Stimulated activated CD4-positive, alpha-beta T cell treated with anti-CD3 and anti-CD28 coated beads, Interleukin-15, amount 100 ng/mL, for 24 hours (primary cell): ENCODE measurements at regions not wholly inside any gene's neighbourhood (a gene's known extent, or its start where the extent isn't known, plus 50 kb on each side); places are given as distances from the start of the nearest gene placed in this dataset.
"Not testable (repeated sequence)": the region's sequence is repeated elsewhere in the genome, so short reads cannot be mapped to it uniquely, and the experiment has no call there.

Experiments used
- DNase-seq: peaks from one replicate; pipeline ENCODE4 v3.0.0-alpha.2; 2020

DNA sequence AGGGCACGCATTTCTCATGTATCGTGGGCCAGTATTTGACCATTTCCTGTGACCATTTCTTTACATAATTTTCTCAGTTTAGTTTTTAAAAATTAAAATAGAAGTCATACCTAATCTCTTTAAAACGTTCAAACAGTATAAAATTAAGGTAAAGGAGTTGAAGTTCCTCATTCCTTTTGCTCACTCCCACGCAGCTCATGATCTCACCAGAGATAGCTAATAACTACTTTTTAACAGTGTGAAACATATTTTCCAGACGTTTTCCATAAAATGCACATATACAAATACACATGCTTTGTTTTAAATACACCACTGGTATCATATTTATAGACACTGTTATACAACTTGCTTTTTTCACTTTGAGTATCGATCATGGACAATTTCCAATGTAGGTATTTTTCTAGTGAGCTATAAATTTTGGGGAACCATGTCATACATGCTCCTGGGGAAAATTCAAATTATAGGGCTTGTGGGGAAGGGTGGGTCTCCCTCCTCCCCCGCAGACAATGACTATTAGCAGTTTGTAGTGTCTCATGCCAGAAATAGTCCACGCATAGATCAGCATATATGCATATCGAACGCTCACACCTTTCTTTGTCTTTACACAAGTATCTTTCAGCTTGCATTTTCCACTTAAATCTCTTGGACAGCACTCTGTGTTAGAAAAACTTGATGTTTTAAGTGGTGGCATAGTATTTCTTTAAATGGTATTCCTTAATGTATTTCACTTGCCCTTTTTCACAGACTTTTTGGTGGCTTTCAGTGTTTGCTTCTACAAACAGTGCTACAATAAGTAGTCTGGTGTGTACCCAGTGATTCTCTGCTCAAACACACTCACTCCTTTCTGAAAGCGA, 145.5 kb upstream of the ZNF217 start:
- DNase-seq, result no peak

DNA sequence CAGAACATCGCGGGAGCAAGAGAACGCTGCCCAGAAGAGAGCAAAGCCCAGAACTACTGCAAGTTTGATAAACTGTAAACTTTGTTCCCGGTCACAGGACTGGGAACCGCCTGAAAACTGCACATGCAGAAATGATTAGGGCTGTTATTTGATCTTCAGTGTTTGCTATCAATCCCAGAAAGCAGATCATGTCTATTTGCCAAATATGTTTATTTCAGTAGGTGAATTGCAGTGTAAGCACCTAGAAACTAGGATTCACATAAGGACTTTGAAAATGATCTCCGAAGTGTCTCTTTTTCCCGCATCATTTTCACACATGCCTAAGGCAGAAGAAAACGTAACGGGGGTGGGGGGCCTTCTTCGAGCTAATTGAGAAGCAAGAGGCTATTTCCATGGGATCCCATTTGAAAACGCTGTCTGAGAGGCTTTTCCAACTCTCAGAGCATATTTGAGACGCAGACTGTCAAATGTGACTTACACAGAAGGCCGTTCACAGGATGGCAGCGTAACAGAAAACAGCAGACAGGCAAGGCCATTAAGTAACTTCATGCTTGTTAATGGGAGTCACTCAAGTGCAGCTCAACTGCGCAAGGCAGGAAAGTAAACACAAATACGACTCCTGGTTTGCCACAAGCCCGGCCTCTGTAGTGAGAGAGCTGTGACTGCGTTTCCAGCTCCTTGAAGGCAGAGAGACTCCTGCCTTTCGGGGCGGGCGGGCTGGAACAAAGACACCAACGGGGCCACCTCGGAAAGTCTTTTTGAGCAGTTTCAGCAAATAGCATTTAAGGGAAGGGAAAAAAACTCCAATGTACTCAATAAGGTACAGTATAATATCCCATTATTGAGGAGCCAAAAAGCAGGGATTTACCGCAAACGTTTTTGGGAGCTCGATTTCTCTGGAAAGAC, 144.7 kb upstream of the ZNF217 start:
- DNase-seq, result no peak

GRCh38 chr20:53737396-53738038, 143.9 kb upstream of the ZNF217 start:
- DNase-seq, result no peak

GRCh38 chr20:53736757-53737395, 143.2 kb upstream of the ZNF217 start:
- peak; percentile 8 for DNase-seq

DNA sequence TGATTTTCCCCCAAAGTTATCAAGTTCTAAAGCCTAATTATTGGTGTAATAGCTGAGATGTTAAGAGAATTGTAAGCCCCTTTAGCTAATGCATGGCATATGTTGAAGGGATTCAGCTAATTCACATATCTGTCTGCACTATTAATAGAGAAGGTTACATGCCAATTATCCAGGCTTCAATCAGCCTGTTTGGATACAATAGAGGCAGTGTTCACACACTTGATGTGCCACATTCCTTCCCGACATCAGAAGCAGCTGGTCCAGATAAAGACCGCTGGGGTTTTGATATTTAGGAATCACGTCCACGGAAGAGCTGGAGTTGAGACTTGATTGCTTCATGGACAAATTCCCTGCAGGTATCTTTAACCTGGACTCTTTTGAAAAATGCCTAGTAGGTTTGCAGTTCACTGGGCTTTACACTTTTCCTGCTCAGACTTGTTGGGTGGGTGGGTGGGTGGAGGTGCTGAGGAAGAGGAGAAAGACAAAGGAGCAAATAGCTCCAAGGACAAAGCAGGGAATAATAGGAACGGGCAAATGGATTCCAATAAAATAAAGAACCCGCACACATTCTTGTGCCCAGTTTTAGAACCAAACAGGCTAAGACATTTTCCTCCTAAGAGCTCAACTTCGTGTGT, 142.6 kb upstream of the ZNF217 start:
- no peak for DNase-seq

DNA sequence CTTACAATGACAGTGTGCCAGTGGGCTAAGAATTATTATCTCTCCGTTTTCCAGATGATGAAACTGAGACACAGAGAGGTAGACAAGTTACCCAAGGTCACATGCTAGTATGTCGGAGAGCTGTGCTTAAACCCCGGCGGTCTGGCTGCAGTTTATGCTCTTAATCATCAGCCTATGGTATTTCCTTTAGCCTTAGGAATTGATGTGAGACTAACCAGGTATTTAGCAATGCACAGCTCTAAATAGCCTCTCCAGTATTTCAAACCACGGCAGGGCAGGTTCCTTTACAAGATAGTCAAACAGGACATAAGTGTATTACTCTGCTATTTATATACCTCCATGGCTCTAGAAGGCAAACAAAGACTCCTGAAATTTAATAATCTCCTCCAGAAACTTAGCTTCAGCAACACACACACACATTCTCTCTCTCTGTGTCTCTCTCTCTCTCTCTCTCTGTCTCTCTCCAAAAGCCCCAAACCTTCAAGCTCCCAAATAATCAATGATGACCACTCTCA, 142.0 kb upstream of the ZNF217 start:
- DNase-seq, result no peak

GRCh38 chr20:53734006-53734688, 140.5 kb upstream of the ZNF217 start:
- DNase-seq, result no peak

DNA sequence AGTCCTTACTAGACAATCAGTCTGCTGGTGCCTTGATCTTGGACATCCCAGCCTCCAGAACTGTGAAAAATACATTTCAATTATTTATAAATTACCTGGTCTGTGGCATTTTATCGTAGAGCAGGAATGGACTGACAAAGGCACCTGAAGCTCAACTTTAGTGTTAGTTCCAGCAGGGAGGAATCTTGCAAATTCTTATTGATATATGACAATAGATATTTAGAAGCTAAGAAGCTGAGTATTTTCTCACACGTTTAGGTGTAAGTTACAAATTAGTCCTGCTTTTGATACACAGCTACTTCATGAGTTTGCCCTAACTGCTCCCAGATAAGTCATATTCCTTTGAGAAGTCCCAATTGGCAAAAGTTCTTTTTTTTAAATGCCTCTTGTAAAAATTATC, 138.0 kb upstream of the ZNF217 start:
- DNase-seq, result no peak

DNA sequence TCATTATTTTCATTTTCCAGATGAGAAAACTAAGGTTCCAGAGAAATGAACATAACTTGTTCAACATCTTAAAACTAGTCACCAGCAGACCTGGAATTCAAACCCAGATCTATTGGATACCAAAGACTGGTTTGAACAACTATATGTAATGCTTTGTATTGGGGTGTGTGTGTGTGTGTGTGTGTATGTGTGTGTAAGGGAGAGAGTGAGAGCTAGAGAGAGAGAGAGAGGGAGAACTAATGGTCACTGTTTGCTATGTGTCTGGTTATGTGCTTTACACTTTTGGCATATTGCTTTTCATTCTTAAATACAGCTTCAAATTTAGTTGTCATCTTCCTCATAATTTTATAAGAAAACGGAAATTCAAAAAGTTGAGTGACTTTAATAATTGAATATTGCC, 134.7 kb upstream of the ZNF217 start:
- no peak for DNase-seq

DNA sequence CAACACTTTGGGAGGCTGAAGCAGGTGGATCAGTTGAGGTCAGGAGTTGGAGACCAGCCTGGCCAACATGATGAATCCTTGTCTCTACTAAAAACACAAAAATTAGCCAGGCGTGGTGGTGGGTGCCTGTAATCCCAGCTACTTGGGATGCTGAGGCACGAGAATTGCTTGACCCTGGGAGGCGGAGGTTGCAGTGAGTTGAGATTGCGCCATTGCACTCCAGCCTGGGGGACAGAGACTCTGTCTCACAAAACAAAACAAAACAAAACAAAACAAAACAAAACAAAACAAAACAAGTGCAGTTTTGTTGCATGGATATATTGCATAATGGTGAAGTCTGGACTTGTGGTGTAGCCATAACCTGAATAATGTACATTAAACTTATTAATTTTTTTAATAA, 133.6 kb upstream of the ZNF217 start:
- not testable (repeated sequence) for DNase-seq

GRCh38 chr20:53725575-53725970, 131.9 kb upstream of the ZNF217 start:
- no peak for DNase-seq

- no peak for DNase-seq
Observed at GRCh38 chr20:53723621-53724020, 130.0 kb upstream of the ZNF217 start.

- DNase-seq, result no peak
Observed at GRCh38 chr20:53723045-53723444, 129.4 kb upstream of the ZNF217 start.

DNA sequence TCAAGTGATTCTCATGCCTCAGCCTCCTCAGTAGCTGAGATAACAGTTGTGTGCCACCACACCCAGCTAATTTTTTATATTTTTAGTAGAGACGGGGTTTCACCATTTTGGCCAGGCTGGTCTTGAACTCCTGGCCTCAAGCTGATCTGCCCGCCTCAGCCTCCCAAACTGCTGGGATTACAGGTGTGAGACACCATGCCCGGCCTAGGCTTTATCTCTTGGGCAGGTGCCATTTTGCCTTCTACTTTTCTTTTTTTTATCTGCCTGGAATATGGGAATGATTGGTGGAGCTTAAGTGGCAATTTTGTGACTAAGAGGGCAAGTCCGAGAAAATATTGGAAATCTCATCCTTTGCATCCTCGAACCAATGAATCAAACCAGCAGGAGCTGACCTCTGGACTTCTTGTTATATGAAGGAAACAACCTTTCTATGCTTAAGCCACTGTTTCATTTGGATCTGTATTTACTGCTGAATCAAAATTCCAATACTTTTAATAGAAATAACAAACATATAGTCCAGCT, 128.9 kb upstream of the ZNF217 start:
- DNase-seq, result no peak

GRCh38 chr20:53721445-53721963, 127.9 kb upstream of the ZNF217 start:
- not testable (repeated sequence) for DNase-seq

DNA sequence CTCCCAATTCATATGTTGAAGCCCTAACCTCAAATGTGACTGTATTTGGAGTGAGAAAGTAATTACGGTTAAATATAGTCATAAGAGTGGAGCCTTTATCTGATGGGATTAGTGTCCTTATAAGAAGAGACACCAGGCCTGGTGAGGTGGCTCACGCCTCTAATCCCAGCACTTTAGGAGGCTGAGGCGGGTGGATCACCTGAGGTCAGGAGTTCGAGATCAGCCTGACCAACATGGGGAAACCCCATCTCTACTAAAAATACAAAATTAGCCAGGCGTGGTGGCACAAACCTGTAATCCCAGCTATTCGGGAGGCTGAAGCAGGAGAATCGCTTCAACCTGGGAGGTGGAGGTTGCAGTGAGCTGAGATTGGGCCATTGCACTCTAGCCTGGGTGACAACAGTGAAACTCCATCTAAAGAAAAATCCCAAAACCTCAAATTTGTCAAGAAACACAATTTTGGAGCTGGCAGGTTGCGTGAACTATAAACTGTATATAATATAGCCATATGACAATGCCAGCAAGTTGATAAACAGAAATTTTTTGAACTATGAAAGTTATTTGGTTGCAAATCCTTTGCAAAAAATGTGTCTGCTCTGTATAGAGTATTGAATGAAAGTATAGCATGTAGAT, 125.6 kb upstream of the ZNF217 start:
- not testable (repeated sequence) for DNase-seq

GRCh38 chr20:53718142-53719021, 124.7 kb upstream of the ZNF217 start:
- DNase-seq, result no peak

DNA sequence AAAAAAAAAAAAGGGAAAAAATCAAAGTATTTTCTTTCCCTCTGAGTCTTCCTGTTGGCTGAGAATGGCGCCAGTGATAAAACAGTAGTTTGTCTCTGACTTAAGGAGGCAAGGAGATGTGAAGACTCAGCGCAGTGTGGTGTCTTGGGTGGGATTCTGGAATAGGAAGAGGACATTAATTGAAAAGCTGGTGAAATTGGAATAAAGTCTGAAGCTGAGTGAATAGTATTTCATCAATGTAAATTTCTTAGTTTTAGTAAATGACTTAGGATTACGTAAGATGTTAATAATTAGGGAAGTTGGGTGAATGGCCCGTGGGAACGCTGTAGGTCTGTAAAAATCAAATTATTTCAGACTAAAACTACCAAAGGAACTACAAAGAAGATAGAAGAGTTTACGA, 122.8 kb upstream of the ZNF217 start:
- no peak for DNase-seq

DNA sequence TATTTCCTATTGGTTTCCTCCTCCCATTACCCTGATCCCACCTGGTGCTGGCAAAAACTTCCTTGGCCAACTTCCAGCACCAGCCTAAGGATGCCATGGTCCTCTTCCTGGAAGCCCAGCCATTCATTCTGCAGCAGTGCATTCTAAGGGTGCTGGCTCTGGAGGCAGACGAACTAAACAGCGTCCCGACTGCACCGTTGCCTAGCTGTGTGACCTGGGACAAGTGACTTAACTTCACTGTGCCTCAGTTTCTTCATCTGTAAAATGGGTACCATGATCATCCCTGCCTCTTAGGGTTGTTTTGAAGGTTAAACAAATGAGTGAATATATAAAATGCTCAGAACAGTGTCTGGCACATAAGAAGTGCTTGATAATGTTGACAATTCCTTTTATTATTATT, 120.9 kb upstream of the ZNF217 start:
- no peak for DNase-seq
